ENCODE measurements at regions not wholly inside any gene's neighbourhood (a gene's known extent, or its start where the extent isn't known, plus 50 kb on each side); places are given as distances from the start of the nearest gene placed in this dataset.

- TF ChIP-seq, protein P1, sequence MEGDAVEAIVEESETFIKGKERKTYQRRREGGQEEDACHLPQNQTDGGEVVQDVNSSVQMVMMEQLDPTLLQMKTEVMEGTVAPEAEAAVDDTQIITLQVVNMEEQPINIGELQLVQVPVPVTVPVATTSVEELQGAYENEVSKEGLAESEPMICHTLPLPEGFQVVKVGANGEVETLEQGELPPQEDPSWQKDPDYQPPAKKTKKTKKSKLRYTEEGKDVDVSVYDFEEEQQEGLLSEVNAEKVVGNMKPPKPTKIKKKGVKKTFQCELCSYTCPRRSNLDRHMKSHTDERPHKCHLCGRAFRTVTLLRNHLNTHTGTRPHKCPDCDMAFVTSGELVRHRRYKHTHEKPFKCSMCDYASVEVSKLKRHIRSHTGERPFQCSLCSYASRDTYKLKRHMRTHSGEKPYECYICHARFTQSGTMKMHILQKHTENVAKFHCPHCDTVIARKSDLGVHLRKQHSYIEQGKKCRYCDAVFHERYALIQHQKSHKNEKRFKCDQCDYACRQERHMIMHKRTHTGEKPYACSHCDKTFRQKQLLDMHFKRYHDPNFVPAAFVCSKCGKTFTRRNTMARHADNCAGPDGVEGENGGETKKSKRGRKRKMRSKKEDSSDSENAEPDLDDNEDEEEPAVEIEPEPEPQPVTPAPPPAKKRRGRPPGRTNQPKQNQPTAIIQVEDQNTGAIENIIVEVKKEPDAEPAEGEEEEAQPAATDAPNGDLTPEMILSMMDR (IDR thresholded peaks at IDR 0.05 in 4 of 5, conservative IDR thresholded peaks at IDR 0.05 in 1 of 5), result no peak
- no peak for TF ChIP-seq POLR2A (IDR thresholded peaks at IDR 0.05)
Measured at GRCh38 chr4:175405961-175406360, 406.1 kb downstream of the GPM6A start.

Measured in gastrocnemius medialis (tissue), 4 donors.